ENCODE measurements at regions not wholly inside any gene's neighbourhood (a gene's known extent, or its start where the extent isn't known, plus 50 kb on each side); places are given as distances from the start of the nearest gene placed in this dataset.
"Not testable (repeated sequence)": the region's sequence is repeated elsewhere in the genome, so short reads cannot be mapped to it uniquely, and the experiment has no call there.

DNA sequence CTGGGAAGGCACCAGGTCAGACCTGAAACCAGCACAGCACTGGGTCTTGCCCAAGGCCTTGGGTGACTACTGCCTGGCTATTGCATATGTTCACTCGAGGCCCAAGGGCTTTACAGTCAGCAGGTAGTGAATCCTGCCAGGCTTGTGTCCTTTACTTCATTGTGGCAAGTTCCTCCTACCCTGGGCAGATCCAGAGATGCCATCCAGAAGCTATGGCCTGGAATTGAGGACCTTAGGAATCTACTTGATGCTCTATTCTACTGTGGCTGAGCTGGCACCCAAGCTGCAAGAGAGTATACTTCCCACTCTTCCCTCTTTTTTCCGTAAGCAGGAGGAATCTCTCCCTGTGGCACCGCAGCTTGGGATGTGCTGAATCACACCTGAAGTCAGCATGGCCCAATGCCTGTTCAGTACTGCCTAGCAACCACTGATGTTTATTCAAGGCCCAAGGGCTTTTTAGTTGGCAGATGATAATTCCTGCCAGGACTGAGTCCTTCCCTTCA lies 246.7 kb upstream of the CTBP2 start:
- in situ Hi-C loops (cut with MboI; ENCODE audit: low pct_unique_long_range_greater_than_20kb, low sequenced_read_pairs, unreplicated experiment) = no loop called here
- TF ChIP-seq, protein P1, sequence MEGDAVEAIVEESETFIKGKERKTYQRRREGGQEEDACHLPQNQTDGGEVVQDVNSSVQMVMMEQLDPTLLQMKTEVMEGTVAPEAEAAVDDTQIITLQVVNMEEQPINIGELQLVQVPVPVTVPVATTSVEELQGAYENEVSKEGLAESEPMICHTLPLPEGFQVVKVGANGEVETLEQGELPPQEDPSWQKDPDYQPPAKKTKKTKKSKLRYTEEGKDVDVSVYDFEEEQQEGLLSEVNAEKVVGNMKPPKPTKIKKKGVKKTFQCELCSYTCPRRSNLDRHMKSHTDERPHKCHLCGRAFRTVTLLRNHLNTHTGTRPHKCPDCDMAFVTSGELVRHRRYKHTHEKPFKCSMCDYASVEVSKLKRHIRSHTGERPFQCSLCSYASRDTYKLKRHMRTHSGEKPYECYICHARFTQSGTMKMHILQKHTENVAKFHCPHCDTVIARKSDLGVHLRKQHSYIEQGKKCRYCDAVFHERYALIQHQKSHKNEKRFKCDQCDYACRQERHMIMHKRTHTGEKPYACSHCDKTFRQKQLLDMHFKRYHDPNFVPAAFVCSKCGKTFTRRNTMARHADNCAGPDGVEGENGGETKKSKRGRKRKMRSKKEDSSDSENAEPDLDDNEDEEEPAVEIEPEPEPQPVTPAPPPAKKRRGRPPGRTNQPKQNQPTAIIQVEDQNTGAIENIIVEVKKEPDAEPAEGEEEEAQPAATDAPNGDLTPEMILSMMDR (IDR thresholded peaks at IDR 0.05; ENCODE audit: extremely low read depth, insufficient read depth, missing control alignments) = no peak
- no peak for DNase-seq (ENCODE audit: low spot score)

DNA sequence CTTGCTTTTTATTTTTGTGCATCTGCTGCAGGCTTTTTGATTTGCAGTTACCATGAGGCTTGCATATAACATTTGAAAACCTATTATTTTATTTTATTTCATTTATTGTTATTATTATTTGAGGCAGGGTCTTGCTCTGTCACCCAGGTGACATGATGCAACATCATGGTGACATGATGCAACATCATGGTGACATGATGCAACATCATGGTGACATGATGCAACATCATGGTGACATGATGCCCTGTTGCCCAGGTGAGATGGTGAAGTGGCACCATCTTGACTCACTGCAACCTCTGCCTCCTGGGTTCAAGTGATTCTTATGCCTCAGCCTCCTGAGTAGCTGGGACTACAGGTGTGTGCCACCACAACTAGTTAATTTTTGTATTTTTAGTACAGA lies 244.5 kb upstream of the CTBP2 start:
- DNase-seq (ENCODE audit: low spot score); in situ Hi-C loops (cut with MboI; ENCODE audit: low pct_unique_long_range_greater_than_20kb, low sequenced_read_pairs, unreplicated experiment): not testable (repeated sequence)

DNA sequence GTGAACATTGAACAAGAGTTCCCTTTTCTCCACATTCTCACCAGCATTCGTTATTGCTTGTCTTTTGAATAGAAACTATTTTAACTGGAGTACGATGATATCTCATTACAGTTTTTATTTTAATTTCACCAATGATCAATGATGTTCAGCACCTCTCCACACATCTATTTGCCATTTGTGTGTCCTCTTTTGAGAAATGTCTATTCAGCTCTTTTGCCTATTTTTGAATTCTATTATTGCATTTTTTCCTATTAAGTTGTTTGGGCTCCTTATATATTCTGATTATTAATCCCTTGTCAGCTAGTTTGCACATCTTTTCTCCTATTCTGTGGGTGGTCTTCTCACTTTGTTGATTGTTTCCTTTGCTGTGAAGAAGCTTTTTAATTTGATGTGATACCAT lies 241.1 kb upstream of the CTBP2 start:
- in situ Hi-C loops (cut with MboI; ENCODE audit: low pct_unique_long_range_greater_than_20kb, low sequenced_read_pairs, unreplicated experiment) = no loop called here
- no peak for DNase-seq (ENCODE audit: low spot score)
- TF ChIP-seq, protein P1 (IDR thresholded peaks at IDR 0.05; ENCODE audit: extremely low read depth, insufficient read depth, missing control alignments) = no peak

DNA sequence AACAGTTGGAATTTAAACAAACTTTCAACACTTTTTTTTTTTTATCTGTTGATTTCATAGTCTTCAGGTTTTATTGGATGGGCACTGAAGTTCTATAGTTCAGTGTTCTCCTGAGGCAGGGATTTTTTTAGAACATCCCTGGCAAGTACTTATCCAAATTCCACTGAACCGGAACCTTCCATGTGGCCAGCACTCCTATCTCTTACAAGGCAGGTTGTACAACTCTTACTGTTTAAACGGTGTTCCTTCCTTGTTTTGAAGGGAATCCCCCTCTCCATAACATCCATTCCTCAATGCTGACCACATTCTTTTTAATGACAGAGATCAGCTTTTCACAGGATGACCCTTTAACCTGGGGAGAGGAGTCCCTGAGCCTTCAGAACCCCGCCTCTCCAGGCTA lies 238.9 kb upstream of the CTBP2 start:
- TF ChIP-seq, protein P1 (IDR thresholded peaks at IDR 0.05; ENCODE audit: extremely low read depth, insufficient read depth, missing control alignments) = no peak
- no peak for DNase-seq (ENCODE audit: low spot score)
- in situ Hi-C loops (cut with MboI; ENCODE audit: low pct_unique_long_range_greater_than_20kb, low sequenced_read_pairs, unreplicated experiment) = no loop called here

DNA sequence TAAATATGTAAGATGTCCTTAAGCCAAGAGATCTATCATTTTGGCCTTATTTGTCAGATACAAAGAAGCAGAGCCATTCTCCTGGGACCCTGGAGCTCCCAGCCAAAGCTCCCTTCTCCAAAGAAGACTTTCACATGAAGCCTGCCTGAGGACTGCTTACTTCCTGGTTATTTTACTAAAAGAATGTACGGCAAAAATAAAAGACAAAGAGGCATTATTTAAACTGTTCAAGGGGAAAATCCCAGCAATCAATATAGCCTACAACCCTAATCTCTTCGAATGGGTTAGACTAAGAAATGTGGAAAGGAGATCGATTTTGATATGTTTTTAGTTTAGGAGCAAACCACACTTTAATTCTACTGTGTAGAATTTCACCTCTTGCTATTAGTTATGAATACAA lies 237.9 kb upstream of the CTBP2 start:
- TF ChIP-seq, protein P1 (IDR thresholded peaks at IDR 0.05; ENCODE audit: extremely low read depth, insufficient read depth, missing control alignments) = no peak
- in situ Hi-C loops (cut with MboI; ENCODE audit: low pct_unique_long_range_greater_than_20kb, low sequenced_read_pairs, unreplicated experiment) = no loop called here
- DNase-seq (ENCODE audit: low spot score) = no peak

DNA sequence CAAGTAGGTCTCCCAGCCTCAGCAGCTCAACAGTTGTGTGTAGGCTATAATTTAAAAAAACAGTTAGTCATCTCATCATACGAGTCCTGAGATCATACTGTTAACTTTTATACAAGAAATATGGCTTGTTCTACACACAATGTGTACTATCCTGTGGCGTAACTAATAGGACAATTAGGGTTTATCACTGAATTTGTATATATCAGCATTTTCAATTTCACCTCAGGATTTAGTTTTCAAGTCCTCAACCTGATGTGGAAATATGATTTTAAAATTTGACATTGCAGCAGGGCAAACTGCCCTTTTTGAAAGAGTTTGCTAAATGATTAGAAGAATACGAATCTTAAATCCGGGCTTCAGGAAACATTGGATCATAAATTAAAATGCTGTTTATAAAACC lies 237.2 kb upstream of the CTBP2 start:
- no peak for DNase-seq (ENCODE audit: low spot score)
- in situ Hi-C loops (cut with MboI; ENCODE audit: low pct_unique_long_range_greater_than_20kb, low sequenced_read_pairs, unreplicated experiment) = no loop called here
- TF ChIP-seq, protein P1 (IDR thresholded peaks at IDR 0.05; ENCODE audit: extremely low read depth, insufficient read depth, missing control alignments) = no peak

DNA sequence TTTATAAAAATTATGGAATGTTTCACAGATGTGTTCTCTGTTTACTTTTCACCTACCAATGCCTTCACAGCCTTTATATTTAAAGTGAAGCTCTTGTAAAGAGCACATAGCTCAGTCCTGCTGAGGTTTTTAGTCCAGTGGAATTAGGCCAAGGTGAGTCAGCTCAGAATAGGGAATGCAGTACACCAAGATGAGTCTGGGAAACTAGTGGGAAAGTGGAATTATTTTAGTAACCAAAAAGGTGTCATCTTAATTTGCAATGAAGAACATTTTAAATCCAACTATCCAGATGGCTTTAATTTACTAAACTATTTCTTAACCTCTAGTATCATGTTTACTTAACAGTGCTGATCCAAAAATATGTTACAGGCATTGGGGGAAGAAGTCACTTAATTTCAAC lies 236.3 kb upstream of the CTBP2 start:
- no peak for DNase-seq (ENCODE audit: low spot score)
- in situ Hi-C loops (cut with MboI; ENCODE audit: low pct_unique_long_range_greater_than_20kb, low sequenced_read_pairs, unreplicated experiment) = no loop called here
- TF ChIP-seq, protein P1 (IDR thresholded peaks at IDR 0.05; ENCODE audit: extremely low read depth, insufficient read depth, missing control alignments) = no peak
